22Rv1 (cell line): ENCODE measurements at regions not wholly inside any gene's neighbourhood (a gene's known extent, or its start where the extent isn't known, plus 50 kb on each side); places are given as distances from the start of the nearest gene placed in this dataset.

Source experiments
- H3K27ac ChIP-seq: fragments of 450-650 bp; 2 replicates; pipeline ENCODE4 v1.5.1; 2017
- ZFX ChIP-seq: fragments of 450-650 bp; IDR thresholded peaks from 2 replicates; pipeline ENCODE4 v1.6.1; 2017; ENCODE audit warnings: antibody characterized with exemption, borderline replicate concordance
- TF ChIP-seq, protein P1 (sequence below): fragments of 450-650 bp; IDR thresholded peaks from 2 replicates; pipeline ENCODE4 v1.5.1; 2017; ENCODE audit warnings: mild to moderate bottlenecking

- TF ChIP-seq, protein P1, sequence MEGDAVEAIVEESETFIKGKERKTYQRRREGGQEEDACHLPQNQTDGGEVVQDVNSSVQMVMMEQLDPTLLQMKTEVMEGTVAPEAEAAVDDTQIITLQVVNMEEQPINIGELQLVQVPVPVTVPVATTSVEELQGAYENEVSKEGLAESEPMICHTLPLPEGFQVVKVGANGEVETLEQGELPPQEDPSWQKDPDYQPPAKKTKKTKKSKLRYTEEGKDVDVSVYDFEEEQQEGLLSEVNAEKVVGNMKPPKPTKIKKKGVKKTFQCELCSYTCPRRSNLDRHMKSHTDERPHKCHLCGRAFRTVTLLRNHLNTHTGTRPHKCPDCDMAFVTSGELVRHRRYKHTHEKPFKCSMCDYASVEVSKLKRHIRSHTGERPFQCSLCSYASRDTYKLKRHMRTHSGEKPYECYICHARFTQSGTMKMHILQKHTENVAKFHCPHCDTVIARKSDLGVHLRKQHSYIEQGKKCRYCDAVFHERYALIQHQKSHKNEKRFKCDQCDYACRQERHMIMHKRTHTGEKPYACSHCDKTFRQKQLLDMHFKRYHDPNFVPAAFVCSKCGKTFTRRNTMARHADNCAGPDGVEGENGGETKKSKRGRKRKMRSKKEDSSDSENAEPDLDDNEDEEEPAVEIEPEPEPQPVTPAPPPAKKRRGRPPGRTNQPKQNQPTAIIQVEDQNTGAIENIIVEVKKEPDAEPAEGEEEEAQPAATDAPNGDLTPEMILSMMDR: no peak
- TF ChIP-seq ZFX: no peak
Measured at GRCh38 chr2:8265476-8266226, 416.2 kb upstream of the ID2 start.

GRCh38 chr2:8266563-8266962 lies 415.3 kb upstream of the ID2 start:
- no peak for TF ChIP-seq ZFX
- TF ChIP-seq, protein P1: no peak

More at GRCh38 chr2:8265476-8266226, 416.2 kb upstream of the ID2 start:
- H3K27ac ChIP-seq: no peak overlapping the region

DNA sequence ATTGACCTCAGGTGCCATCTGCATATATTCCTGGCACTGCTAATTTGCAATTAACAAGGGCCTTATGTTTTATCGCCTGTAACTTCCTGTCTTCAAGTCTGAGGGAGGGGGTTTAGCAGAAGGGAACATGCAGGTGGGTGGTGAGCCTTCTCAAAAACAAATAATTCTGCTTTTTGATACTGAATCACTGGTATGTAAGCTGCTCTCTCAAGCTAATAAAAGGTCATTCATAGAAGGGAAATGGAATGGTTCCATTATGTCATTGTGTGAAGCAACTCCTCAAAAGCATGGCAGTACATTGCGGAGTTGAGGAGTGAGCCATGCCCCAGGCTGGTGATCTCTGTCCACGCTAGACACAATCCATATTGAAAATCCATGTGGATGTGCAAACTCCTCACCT lies 414.8 kb upstream of the ID2 start:
- no peak overlapping the region for H3K27ac ChIP-seq

More at GRCh38 chr2:8266563-8266962, 415.3 kb upstream of the ID2 start:
- no peak overlapping the region for H3K27ac ChIP-seq

GRCh38 chr2:8267721-8268120 lies 414.1 kb upstream of the ID2 start:
- no peak overlapping the region for H3K27ac ChIP-seq
- TF ChIP-seq, protein P1: no peak
- TF ChIP-seq ZFX: no peak

More for the DNA sequence above, 414.8 kb upstream of the ID2 start:
- TF ChIP-seq ZFX: no peak
- TF ChIP-seq, protein P1: no peak

DNA sequence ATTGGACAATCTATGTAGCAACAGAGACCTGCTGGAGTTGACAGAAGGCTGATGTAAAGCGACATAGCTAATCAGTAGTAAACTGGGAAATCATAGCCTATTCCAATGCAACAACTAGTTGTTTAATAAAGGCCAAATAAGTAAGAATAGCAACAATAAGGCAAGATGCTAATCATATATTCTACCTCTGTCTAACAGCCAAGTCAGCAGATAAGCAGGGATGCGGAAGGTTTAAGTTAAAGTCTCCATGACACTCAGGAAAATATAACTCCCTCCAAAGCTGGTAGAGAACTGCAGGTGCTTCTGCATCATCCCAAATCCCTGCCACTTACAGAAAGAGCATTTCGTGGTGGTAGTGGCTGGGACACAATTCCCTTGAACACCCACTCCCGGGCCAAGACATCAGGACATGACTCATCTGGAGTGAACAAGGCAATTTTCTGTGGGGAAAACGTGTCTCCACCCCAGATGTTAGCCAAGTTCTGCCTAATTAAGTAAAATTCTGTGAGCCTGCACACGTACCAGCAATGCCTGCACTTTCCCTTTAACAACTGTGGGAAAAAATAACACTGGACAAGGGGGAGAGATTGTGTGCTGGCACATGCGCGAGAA lies 413.6 kb upstream of the ID2 start:
- no peak overlapping the region for H3K27ac ChIP-seq
- no peak for TF ChIP-seq ZFX
- TF ChIP-seq, protein P1: no peak

DNA sequence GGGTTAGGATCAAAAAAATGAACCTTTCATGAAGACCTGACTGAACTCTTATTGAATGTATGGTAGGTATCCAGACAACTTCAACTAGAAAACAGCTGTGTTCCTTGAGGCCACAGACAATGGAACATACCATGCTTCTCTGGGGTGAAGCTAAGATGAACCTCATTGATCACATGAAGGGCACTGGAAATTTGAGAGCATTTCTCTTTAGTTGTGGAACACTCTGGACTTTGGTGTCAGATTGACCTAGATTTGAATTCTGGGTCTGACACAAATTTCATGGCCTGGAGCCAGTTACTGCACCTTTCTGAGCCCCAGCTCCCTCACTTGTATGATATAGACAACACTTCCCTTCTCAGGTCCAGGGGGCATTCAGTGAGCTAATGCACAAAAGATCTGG lies 411.2 kb upstream of the ID2 start:
- no peak overlapping the region for H3K27ac ChIP-seq
- TF ChIP-seq ZFX: no peak
- TF ChIP-seq, protein P1: no peak

DNA sequence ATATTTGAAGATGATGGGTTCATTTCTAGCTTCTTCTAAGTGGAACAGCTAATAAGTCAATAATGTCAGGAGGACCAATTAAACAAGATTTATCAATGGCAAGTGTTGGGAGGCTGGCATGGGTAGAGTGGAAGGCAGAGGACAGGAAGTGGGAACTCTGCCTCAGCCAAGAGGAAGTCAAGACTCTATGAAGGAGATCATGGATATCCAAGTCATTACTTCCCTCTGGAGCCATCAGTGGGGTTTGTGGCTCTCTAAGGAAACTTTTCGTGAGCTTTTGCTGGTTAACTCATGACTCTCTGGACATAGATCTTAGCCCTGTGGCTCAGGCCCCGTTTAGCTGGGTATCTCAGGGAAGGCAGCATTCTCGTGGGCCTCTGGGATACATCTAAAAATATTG lies 410.4 kb upstream of the ID2 start:
- TF ChIP-seq, protein P1: no peak
- no peak for TF ChIP-seq ZFX
- H3K27ac ChIP-seq: no peak overlapping the region
